Heart left ventricle (tissue), 16 donors: ENCODE measurements at regions not wholly inside any gene's neighbourhood (a gene's known extent, or its start where the extent isn't known, plus 50 kb on each side); places are given as distances from the start of the nearest gene placed in this dataset.

Source experiments
- ATAC-seq, 4 donors: fragments of 200-7000 bp; cut with Tn5 transposase; one replicate each; pipeline ENCODE4 v1.9.1; 2020 to 2022; ENCODE audit warnings: moderate library complexity in 4 of 4, mild to moderate bottlenecking in 3 of 4, moderate number of reproducible peaks in 1 of 4
- DNase-seq, 5 donors: peaks; one replicate each; pipeline ENCODE4 v3.0.0-alpha.2; 2020
- H3K27ac ChIP-seq, 12 donors: fragments of 200-600 bp; sonication (generic) in 4 of 12; one replicate each; pipeline versions ENCODE4 v1.5.0 to v1.8.0; 2016 to 2022; ENCODE audit warnings: mild to moderate bottlenecking in 2 of 12
- H3K27me3 ChIP-seq, 9 donors: fragments of 200-600 bp; sonication (generic) in 2 of 9; one replicate each; pipeline versions ENCODE4 v1.5.1 to v1.8.0; 2016 to 2022; ENCODE audit warnings: mild to moderate bottlenecking in 3 of 9
- H3K36me3 ChIP-seq, 9 donors: fragments of 200-600 bp; sonication (generic) in 2 of 9; one replicate each; pipeline versions ENCODE4 v1.5.0 to v1.8.0; 2018 to 2022; ENCODE audit warnings: mild to moderate bottlenecking in 2 of 9
- H3K4me1 ChIP-seq, 12 donors: fragments of 200-600 bp; sonication (generic) in 4 of 12; one replicate each; pipeline versions ENCODE4 v1.5.0 to v1.8.0; 2016 to 2022; ENCODE audit warnings: mild to moderate bottlenecking in 3 of 12
- H3K4me3 ChIP-seq, 12 donors: fragments of 200-600 bp; sonication (generic) in 4 of 12; one replicate each; pipeline versions ENCODE4 v1.5.0 to v1.8.0; 2017 to 2022; ENCODE audit warnings: mild to moderate bottlenecking in 9 of 12, moderate library complexity in 4 of 12
- H3K9me3 ChIP-seq, 12 donors: fragments of 200-600 bp; sonication (generic) in 4 of 12; one replicate each; pipeline versions ENCODE4 v1.5.0 to v1.8.0; 2016 to 2022; ENCODE audit warnings: mild to moderate bottlenecking in 1 of 12
- CTCF ChIP-seq, 12 donors: fragments of 200-600 bp; sonication (generic) in 4 of 12; IDR thresholded peaks; one replicate each; pipeline versions ENCODE4 v1.5.0 to v1.8.0; 2018 to 2022; ENCODE audit warnings: antibody characterized with exemption in 12 of 12, mild to moderate bottlenecking in 5 of 12
- POLR2A ChIP-seq, 2 donors: fragments of 450-650 bp; IDR thresholded peaks; one replicate each; pipeline ENCODE4 v1.6.1; 2017; ENCODE audit warnings: antibody characterized with exemption in 2 of 2, mild to moderate bottlenecking in 2 of 2, moderate library complexity in 2 of 2
- WGBS, 4 donors: extraction: QIAGEN DNeasy Blood & Tissue Kit in 2 of 4; methylation state at CpG; one replicate each; pipeline versions ENCODE4 v1.1.5 to v1.1.7; 2013 to 2018; 5-methylcytosine and 5-hydroxymethylcytosine counted together
- intact Hi-C, 10 donors: fragments of 100-400 bp; cut with DNase I; formaldehyde crosslinking; loops; one replicate each; pipeline versions ENCODE4 v1.11.1 to v1.14.2; 2022
- donor health status: ischemic (EF 13 %, LVEDD 7.1; RV severe dilation, severe dysfunction).
- donor health status: healthy with polysubstance abuse.
- donor health status: DM: no; HTN: yes; CAD: no.
- donor health status: DM: no; HTN: no; CAD: no.
- donor health status: ischemic (EF 25% LVEDD 6.9; RV normal size, moderate dysfunction).
- donor health status: ischemic (EF 25% LVEDD 5.7; RV mildly dilated, moderate dysfunction).
- donor health status: healthy.
- donor health status: DM: yes; HTN: yes; CAD: no.
- donor health status: ischemic (EF 35%, LVEDD 5.7; RV mildly dilated, moderate dysfunction).
- donor health status: nonischemic (EF 11% LVEDD 7.7; RV severe dilation, severe dysfunction).
- donor health status: DM: yes; HTN: yes; CAD: no.
- donor health status: PGD.
- donor health status: ischemic (EF 29% LVEDD 5.4; RV normal size, mild dysfunction).
- donor health status: nonischemic (EF 23%, LVEDD 6.1; RV moderate dilation, normal function).

- DNase-seq: no peak
- no peaks in the 10 kb centered on the region for H3K4me1 ChIP-seq
- H3K27ac ChIP-seq: no peak overlapping the region
- TF ChIP-seq CTCF (IDR thresholded peaks at IDR 0.05) (no peak), POLR2A (IDR thresholded peaks at IDR 0.05) (no peak)
- peaks cover 0 to 4% (median 0%) of the 10 kb centered on the region in 9 donors for H3K27me3 ChIP-seq
- no peaks in the 10 kb centered on the region for H3K36me3 ChIP-seq
- no peak overlapping the region for H3K4me3 ChIP-seq
- H3K9me3 ChIP-seq: no peaks in the 10 kb centered on the region
- intact Hi-C loops: no loop called here
- ATAC-seq: no peak
Observed at GRCh38 chrX:42839632-42840031, 61.7 kb upstream of the PPP1R2C start.

- intact Hi-C loops: no loop called here
- Histone ChIP-seq H3K9me3 (peaks cover 0 to 16% (median 0%) of the 10 kb centered on the region in 12 donors), H3K4me3 (no peak overlapping the region), H3K27ac (no peak overlapping the region), H3K36me3 (no peaks in the 10 kb centered on the region), H3K27me3 (peaks cover 0 to 14% (median 0%) of the 10 kb centered on the region in 9 donors), H3K4me1 (no peaks in the 10 kb centered on the region)
- DNase-seq (no peak), ATAC-seq (no peak)
- WGBS, 4 donors: 23 to 39% (median 33%) methylated on average over 1 of the region's 1 CpG
- TF ChIP-seq POLR2A (IDR thresholded peaks at IDR 0.05): no peak
- no peak for TF ChIP-seq CTCF (IDR thresholded peaks at IDR 0.05)
Observed at GRCh38 chrX:42846741-42847140, 68.8 kb upstream of the PPP1R2C start.

GRCh38 chrX:42855259-42855658, 77.3 kb upstream of the PPP1R2C start:
- WGBS, 4 donors: 64 to 74% (median 70%) methylated on average over 2 of the region's 2 CpGs
- TF ChIP-seq POLR2A (IDR thresholded peaks at IDR 0.05): no peak
- Histone ChIP-seq H3K9me3 (peaks cover 0 to 7% (median 0%) of the 10 kb centered on the region in 12 donors), H3K27me3 (no peaks in the 10 kb centered on the region), H3K27ac (no peak overlapping the region), H3K36me3 (no peaks in the 10 kb centered on the region), H3K4me3 (no peak overlapping the region), H3K4me1 (no peaks in the 10 kb centered on the region)
- ATAC-seq (no peak), DNase-seq (no peak)
- intact Hi-C loops: no loop called here

GRCh38 chrX:42857766-42858165, 79.8 kb upstream of the PPP1R2C start:
- Histone ChIP-seq H3K36me3 (no peaks in the 10 kb centered on the region), H3K4me3 (no peak overlapping the region), H3K27me3 (no peaks in the 10 kb centered on the region), H3K27ac (no peak overlapping the region), H3K9me3 (peaks cover 0 to 7% (median 0%) of the 10 kb centered on the region in 12 donors), H3K4me1 (no peaks in the 10 kb centered on the region)
- WGBS, 4 donors: 26 to 34% (median 33%) methylated on average over 1 of the region's 1 CpG
- ATAC-seq (no peak), DNase-seq (no peak)
- intact Hi-C loops: no loop called here
- no peak for TF ChIP-seq CTCF (IDR thresholded peaks at IDR 0.05)
- TF ChIP-seq POLR2A (IDR thresholded peaks at IDR 0.05): no peak

- no peak for DNase-seq
- 78 to 92% (median 85%) methylated on average over 3 of the region's 3 CpGs for WGBS, 4 donors
- Histone ChIP-seq H3K27ac (no peak overlapping the region), H3K4me1 (no peaks in the 10 kb centered on the region), H3K4me3 (no peak overlapping the region), H3K27me3 (no peaks in the 10 kb centered on the region), H3K36me3 (no peaks in the 10 kb centered on the region), H3K9me3 (no peaks in the 10 kb centered on the region)
- no peak for ATAC-seq
- TF ChIP-seq CTCF (IDR thresholded peaks at IDR 0.05) (no peak), POLR2A (IDR thresholded peaks at IDR 0.05) (no peak)
- intact Hi-C loops: no loop called here
Observed at GRCh38 chrX:42869011-42869410, 91.0 kb upstream of the PPP1R2C start.
